NCI-H146 (cell line): ENCODE measurements at regions not wholly inside any gene's neighbourhood (a gene's known extent, or its start where the extent isn't known, plus 50 kb on each side); places are given as distances from the start of the nearest gene placed in this dataset.

ENCODE experiments used
- DNase-seq: peaks from one replicate; lab custom pipeline; 2025; lab: John Stamatoyannopoulos, UW

DNA sequence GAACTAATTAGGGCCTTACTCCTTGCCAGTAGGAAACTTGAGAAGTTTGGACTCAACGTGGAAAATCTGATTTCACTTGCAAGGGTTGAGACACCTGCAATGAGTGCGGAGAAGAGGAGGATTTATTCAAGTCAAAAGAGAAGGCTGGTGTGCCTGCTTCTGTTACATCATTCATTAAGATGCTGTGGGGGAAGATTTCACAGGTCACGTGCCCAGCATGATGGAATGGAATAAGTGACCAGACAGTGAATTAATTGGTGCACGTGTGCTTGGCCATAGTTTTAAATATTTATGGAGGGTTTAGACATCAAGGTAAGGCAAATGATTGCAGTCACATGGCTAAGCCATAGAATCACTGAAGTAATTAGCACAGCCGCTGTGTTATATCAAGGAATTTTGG lies 155.0 kb downstream of the C7orf25 start:
- DNase-seq: no peak

DNA sequence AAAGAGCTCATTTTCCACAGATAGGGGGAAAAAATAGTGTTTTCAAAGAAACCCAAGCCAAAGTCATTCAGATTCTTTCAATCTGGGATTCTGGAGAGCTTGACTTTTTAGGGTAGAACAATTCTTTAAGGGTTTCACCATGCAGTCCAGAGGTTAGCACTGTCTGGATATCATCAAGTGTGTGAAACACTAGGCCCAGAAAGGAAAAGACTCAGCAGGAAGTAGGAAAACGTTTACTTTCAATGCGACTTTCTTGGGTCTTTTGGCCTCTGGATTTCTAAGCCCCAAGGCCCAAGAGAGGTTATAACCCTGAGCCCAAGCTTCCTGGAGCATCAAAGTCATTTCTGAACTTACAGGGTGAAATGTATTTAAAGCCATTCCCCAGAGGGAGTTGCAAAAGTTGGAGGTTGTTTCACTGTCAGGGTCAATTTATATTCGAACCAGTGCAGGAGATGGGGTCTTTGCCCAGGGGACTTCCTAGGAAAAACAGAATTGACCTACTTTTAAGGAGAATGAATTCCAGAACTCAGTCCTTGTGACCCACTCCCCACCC lies 158.0 kb downstream of the C7orf25 start:
- DNase-seq: no peak

DNA sequence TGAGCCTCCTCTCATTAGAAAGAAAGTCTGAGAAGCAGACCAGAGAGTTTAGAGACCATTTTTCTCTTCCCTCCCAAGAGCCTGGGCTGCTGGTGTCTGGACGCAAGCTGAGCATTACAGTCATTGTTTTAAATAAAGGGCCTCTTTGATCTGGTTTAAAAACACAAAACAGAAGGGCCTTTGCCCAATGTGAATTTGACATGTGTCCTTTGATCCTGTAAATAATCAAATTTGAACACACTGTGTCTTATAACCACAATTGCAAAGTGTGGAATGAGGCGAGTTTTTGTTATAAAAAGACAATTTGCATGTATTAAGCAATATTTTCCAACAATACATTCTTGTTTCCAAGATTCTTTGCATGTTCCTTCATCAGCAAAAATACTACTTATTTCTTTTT lies 158.5 kb downstream of the C7orf25 start:
- no peak for DNase-seq

DNA sequence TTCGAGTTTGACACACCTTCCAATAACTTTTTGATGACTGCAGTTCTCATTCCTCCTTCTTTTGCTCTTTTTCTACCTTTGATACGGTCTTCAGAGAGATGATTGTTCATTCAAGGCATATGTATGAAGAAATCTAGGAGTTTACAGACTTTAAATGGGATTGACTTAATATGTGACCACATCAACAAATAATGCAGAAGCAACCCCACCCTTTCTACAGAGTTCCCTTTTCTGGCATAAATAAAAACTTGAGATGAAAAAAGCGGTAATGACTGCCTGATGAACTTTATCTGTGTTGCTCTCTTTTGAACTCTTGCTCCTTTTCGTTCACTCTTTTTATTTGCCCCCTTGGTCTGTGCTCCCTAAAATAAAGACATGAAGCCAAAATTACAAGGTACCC lies 161.7 kb downstream of the C7orf25 start:
- DNase-seq: no peak

DNA sequence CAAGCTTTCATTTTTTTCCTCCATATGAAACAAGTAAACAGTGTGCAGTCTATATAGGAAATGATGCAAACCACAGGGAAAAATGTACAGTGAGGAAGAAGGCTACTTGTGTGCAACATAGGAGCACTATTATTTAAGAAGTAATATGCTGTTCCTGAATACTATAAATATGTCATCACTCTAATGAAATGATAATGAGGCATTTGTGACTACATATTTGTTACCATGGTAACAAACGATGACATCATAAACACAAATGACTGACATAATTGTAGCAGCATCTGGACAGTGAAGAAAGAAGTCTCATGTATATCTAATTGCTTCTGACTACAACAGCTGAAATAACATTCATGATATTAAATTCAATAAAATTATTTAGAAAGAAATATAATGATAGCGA lies 164.8 kb downstream of the C7orf25 start:
- DNase-seq: no peak

DNA sequence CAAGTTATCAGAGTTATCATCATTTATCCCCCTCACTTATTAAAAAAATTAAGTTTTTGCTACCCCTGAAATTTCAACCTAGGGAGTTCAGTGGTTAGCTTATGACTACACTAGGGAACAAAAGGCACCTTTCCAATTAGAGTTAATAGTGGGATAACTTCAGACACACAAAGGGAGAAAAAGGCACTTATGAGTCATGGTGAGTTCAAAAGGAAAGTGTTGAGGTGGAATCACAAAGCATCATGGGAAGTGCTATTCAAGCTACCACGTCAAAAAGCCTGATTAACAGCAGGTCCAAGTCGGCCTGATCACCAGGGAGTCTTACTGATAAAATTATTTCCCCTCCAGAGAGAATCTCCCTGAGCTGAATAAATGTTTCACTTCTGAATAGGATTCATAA lies 165.7 kb downstream of the C7orf25 start:
- DNase-seq: no peak

DNA sequence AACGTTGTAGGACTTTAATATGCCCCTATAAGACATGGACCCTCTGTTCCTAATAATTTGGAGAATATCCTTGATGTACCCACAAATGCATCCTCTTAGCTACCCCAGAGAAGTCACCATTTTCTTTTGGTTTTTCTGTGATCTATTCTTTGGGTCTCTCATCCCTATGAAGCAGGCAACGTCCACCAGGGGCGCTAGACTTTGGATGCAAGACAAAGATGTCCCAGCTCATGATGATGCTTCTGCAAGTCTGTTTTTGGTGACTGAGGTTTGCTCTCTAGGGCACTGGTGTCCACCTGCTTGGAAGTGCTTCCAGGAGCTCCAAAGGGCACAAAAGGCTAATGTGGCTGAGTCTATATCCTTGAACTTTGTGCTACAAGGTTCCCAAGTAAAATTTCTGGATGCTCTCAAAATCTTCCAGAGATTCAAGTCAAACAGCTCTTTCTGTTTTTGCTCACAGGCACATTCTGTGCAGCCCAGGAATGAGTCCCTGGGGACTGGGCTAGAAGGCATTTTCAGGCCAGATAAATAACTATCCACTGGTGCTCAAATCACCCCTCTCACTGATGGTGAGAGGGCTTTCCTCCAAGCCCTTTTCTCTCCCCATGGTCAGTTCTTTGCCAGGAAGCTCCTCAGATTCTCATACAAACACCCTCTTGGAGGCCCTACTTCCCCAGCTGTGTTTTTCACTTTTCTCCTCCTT lies 166.4 kb downstream of the C7orf25 start:
- DNase-seq: no peak

DNA sequence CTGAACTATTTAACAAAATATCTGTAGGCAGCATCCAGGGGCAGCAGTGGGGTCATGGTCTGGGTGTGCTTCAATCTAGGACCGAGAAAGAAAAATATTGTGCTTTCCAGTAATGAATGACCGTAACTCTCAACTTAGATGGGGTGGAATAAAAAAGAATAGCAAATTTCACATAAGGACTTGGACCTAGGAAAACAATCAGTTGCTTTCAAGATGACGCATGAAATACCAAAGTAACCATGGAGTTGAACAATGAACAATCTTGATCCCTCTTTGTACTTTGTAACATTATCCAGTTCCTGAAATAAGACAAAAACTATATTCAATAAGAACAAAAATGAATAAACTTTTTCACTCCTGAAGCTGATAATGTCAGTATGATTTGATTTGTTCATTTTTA lies 167.1 kb downstream of the C7orf25 start:
- no peak for DNase-seq

DNA sequence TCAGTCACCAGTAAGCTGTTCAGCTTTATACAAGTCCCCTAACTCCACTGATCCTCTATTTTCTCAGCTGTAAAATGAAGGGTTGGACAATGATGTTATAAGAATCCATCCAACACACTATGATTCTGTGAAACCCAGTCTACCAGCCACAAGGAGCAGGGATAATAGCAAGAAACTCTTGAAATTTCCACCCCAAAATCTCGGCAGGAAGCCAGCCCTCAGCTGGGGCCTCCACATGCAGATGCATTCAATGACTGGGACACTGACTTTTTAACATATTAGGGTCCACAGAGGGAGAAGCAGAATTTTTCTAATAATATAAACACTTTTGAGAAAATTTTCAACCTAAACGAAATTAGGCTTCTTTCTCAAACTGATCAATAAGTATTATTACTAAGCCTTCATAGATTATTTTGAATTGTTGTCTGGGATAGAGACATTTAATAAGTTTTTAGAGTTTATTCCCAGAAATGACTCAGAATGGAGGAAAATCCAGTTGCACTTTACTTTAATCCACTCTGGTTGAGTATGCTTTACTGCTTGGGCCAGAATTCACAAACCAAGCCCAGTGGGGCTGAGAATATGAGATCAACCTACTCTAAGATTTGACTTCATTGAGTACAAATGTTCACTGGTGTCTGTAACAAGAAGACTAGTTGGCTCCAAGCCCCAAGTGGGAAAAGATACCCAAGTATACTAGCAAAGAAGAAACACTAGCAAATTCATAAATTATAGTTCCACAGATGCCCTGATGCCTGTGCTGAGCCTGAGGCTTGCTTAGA lies 168.6 kb downstream of the C7orf25 start:
- no peak for DNase-seq

DNA sequence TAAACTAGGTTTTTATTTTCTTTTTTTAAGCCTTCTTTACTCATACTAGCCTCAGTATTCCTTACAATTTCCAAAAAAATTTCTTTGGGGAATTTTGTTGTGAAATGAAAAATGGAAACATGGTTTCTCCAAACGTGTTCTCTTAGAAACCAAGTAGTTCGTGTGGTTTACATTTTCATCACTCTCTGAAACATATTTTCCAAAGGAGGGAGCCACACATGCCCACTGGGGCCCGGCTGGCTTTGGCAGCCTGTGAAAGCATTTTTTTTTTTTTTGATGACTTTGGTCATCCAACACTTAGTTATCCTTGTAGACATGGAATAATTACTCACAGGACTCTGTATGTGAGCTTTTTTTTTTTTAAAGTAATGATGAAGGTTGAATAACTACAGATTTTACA lies 169.6 kb downstream of the C7orf25 start:
- DNase-seq: no peak

DNA sequence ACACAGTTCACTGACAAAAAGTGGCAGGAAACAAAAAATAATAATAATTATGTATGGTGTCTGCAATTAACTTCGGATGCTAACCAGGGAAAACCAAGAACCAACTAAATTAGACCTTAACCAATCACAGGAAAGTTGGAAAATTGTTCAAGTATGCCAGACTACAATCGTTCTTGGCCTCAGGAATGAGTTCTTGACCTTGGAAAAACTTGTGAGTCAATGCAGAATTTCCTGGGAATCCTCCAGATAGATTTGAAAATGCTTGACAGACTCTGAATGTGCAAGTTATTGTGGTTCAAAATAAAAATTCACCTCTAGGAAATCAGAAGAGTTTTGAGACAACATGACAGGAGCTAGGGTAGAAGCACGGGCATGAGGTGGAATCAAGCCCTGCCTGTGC lies 171.5 kb downstream of the C7orf25 start:
- no peak for DNase-seq

DNA sequence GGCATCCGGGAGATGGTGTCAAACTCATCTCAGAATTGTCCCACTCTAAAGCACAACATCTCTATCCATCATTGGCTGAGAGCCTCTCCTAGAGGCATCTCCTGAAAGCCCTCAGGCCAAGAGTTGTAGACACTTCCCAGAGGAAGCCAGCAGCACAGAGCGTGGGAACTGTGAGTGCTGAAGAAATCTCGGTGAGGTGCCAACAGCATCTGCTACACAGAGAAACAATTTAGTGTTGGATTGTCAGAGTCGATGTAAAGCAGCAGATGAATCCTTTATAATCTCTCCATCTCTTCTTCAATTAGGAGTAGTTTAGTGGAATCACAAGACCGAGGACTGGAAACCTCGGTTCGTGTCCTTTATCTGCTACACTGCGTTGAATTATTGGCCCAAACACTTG lies 172.2 kb downstream of the C7orf25 start:
- no peak for DNase-seq

DNA sequence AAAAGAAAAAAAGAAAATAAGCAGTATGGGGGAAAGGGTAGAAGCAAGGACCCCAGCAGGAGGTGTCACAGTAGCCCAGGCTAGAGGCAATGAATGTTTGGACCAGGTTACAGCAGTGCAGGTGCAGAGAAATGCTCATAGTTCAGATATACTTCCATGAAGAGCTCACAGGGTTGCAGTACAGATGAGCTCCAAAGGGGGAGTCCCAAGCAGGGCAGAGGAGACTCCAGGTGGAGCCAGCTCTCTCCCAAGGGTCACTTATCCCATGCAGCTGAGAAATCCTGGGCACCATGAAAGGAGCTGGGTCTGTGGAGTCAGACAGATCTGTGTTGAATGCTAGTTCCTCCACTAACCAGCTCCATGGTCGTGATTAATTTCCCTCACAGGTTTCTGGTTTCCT lies 174.9 kb downstream of the C7orf25 start:
- no peak for DNase-seq

DNA sequence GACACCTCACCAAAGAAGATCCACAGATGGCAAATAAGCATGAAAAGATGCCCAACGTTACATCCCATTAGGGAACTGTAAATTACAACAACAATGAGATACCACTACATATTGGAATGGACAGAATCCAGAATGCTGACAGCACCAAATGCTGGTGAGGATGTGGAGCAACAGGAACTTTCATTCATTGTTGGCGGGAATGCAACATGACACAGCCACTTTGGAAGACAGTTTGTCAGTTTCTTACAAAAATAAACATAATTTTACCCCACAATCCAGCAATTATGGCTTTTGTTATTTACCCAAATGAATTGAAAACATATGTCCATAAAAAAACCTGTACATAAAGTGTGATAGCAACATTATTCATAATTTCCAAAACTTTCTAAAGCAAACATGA lies 176.8 kb downstream of the C7orf25 start:
- no peak for DNase-seq

DNA sequence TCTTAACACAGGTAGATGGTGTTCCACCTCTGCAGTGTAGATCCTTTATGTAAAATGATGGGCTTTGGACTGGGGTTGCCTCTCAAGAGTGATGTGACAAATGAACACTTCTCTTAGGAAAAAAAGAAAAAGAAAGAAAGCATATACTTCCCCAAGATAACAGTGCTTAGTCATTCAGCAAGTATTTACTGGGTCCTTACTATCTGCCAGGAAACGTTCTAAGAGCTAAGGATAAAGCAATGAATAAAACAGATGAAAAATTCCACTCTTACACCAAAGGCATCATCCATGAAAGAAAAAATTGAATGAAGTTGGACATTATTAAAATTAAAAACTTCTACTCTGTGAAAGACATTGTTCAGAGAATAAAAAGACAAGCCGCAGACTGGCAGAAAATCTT lies 177.3 kb downstream of the C7orf25 start:
- no peak for DNase-seq

DNA sequence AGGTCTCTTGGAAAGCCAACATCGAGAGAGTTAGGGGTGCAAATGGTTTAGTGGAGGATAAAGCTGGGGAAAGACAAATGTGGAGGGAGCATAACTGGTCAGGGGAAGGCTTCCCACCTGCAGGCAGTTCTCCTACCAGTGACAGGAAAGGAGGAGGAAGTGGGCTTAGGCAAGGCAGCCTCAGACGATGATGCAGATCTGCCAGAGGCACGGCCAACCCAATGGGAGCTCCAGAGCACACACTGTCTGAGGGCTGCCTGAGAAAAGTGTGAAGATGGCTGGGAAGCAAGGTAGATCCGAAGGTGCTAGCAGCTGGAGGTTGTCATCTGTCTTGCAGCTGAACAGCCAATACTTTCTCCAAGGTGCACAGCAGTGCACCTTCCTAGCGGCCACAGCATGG lies 178.8 kb downstream of the C7orf25 start:
- DNase-seq: no peak

DNA sequence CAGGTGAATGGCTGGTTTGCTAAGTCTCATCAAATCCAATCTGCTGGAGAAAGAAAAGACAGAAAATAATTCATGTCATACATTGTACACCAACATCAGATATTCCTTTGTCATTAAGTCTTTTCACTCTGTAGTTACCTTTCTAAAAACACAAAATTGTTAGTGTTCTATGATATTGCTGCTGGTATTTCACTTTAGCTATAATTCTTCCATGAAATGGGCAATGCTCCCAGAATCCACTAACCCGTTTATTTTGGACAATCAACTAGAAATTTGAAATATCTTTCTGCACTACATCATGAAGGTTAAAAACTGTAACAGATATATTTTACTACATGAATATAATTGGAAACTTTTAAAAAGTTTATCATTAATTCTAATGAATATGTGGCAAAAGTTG lies 181.3 kb downstream of the C7orf25 start:
- DNase-seq: no peak

DNA sequence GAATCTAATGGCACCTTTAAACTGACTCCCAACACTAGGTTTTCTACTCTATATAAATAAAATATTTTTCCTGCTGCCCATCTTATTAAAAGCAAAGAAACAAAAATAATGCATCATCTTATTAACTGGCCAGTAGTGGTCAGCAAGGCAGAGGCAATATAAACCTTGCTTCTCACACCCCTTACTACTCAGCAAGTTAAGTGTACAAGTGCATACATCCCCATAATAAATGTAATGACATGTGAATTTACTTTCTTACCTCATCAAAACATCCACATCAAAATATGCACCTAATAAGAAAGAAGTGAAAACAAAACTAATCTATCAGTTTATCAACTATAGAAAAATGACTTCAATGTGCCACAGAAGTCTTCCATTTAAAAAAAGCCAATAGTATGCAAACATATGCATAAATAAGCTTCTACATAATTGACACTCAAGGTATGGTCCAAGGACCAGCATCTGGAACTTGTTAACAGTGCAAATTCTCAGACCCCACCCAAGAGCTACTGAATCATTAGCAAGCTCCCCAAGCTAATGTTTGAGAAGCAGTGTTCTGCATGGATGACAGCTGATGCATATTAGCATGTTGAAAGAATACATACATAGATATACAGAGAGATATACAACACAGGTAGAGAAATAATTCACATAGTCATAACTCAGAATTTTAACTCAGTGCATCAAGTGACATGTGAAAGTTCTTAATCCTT lies 182.7 kb downstream of the C7orf25 start:
- DNase-seq: no peak

DNA sequence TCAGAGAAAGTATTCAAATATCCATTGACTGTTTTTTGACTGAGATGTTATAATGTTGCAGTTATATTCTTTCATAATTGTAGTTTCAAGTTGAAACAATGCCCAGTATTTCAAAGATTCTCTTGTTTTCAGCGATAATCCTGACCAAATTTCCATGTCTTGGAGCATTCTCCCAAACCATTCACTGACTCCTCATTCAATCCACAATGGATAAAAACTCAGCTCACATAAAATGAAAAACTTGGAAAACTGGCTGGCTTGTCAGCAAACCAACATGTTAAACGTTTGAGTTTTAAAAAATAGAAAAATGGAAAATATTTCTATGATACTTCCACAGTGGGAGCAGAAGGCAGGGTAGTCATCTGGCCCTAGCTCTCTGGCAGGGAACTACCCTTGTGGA lies 184.4 kb downstream of the C7orf25 start:
- DNase-seq: no peak

DNA sequence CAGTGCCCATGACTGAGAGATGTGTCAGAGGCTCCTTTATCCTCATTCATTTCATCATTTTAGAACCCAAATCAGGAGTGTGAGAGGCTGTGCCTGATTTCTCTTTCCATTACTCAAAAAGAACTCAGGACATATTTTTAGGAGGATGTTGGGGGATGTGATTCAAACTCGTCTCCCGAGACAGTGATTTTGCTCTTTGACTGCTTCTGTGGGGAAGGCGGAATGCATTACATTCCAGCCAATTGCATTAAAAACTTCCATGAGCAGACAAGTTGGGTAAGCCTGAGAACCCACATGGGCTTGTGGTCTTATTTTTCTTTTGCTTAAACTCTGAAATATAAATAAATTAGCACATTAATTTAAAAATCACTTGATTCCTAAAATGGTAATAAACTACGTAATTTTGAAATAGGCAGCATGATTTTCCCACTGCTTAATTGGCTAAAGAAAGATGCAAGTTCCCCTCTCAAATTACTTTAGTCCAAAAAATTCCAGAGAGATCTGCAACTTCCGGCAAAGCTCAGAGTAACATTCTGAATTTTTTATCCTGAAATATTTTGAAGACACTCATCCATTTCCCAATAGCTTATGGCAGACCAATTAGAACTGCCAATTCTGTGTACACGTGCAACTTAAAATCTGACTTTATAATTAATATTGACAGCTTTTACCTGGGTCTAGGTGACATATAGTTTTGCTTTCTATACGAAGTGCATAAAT lies 185.6 kb downstream of the C7orf25 start:
- no peak for DNase-seq

DNA sequence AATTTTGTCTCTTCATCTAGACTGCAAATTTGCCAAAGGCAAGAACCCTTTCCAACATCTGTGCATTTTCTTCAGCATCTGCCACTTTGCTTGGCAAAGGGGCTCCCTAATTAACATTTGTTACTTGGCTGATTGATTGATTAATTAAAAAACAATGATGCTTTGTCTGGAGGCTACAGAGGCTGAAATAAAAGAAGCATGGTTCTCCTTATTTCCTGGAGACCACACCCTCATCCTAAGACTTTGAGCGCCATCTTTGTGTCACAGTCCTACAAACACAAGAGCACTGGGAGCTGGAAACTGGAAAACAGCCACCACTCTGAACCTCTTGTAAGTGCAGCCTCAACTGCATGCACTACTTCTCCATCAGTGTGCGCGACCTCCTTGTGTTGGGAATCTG lies 189.2 kb downstream of the C7orf25 start:
- DNase-seq: no peak

DNA sequence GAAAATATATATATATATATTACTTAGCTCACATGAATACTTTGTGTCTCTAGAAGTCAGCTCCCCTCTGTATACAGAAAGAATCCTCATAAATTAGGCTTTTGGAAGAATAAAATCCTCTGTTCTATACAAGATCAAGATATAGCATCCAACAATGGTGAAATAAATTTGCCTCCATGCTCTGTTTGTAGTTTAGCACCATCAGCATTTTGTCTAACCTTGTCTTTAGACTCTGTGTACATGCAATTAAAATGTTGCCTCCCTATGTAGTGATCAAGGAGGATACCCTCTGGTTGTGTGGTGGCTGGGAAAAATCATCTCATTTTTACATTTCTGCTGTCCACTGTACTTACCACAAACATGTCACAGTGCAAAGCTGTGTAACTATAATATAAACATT lies 189.7 kb downstream of the C7orf25 start:
- DNase-seq: no peak
